SH-SY5Y (cell line): ENCODE measurements at regions not wholly inside any gene's neighbourhood (a gene's known extent, or its start where the extent isn't known, plus 50 kb on each side); places are given as distances from the start of the nearest gene placed in this dataset.

Experiments used
- GATA2 ChIP-seq: IDR thresholded peaks from 2 replicates; pipeline ENCODE4 v1.6.1; 2011; ENCODE audit warnings: mild to moderate bottlenecking, low read depth, low read length
- GATA3 ChIP-seq: IDR thresholded peaks from 2 replicates; pipeline ENCODE4 v1.6.1; 2011; ENCODE audit warnings: low read depth, mild to moderate bottlenecking, low read length, moderate library complexity

DNA sequence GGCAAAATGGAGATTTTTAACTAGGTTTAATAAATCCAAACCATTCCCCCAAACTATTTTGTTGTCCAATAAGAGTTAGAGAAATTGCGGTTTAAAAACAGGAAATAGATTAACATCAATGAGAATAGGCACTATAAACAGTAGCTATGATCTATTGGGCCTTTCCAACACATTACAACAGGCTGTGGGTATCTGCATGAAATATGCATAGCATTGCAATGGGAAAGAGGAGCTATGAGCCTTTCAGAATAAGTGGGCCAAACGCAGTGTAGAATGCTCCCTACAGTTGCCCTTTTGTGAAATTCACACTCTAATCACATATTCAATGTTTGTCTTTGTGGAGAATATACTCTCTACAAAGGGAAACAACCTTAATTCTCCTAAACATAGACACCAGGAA is 305.5 kb upstream of the PRMT6 start:
- TF ChIP-seq GATA2 (no peak), GATA3 (no peak)
